GM21515 (cell line): ENCODE measurements at regions not wholly inside any gene's neighbourhood (a gene's known extent, or its start where the extent isn't known, plus 50 kb on each side); places are given as distances from the start of the nearest gene placed in this dataset.

Experiments used
- ATAC-seq: cut with Tn5 transposase; IDR thresholded peaks from one replicate; pipeline ENCODE4 v1.9.1; 2021; ENCODE audit not compliant: unreplicated experiment

DNA sequence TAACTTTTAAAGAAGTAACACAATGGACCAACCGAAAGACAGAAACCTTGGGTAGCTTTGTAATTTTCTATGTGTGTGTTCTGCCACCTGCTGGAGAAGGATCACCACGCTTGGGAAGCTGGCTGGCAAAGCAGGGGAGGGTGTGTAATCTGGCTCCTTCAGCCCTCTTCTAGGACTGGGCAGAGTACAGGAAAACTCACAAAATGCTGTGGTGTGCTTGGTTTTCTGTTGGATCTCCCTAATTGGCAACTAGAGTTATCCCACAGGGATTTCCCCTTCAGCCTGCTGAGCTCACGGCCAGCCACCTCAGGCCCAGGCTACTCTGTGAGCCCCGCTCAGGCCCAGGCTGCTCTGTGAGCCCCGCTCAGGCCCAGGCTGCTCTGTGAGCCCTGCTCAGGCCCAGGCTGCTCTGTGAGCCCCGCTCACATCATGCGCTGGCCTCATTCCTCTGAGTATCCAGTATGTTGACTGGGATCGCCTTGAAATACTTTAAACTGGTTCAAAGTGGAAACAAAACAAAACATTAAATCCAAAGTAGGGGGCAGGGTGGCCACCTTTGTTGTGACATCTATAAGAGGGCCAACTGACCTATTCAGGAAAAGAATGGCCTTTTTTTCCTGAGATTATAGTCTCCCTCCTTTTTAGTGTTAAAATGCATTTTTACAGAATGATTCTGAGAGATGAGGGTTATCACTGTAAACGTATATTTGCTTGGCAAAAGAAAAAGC is 52.0 kb upstream of the RNU6-8 start:
- ATAC-seq, result peak; percentile 45

DNA sequence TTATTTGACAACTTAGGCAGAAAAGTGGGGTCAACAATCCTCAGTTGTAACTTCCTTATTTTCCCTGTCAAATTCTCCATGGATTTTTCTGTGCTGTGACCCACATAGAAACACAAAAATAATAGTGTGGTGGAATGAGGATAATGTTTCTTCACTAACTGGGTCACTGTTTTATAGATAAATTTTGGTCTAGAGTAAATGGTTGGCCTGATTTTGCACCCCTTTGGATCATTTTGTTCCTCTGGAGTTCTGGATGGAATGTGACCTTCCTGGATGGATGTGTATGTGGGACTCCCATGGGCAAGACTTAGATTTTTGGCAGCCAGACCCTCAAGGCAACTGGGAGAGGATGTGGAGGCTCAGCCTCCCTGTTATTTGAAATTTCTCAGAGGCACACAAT is 52.7 kb upstream of the RNU6-8 start:
- ATAC-seq, result no peak

- no peak for ATAC-seq
These were observed 53.5 kb upstream of the RNU6-8 start for GRCh38 chr14:32256576-32256975.

DNA sequence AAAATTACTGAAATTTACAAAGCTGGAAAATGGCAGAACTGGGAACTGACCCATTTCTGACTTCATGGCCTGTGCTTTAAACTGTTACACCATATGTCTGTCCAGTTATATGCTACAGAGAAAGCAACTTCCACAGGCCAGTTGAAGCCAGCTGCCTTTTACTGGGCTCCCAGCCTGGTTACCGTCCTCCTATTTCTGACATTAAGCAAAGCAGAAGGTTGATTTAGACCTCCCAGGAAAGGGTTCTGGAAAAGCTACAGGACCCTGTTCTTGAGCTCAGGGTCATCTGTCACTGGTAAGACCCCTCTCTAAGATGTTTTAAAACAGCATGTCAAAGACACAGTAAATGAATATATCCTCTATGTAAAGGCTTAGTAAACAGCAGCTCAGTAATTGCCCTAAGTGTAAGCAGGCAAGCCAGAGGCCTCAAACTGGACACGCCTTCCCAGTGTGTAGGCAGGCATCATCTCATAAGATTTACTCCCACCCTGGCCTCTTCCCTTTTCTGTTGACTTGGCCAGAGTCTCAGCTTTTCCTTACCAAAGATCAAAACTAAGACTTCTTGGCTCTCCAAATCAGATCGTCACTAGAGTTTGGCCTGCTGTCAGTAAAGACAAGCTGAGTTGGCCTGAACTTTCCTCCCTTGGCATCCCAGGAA is 55.4 kb upstream of the RNU6-8 start:
- ATAC-seq, result no peak

DNA sequence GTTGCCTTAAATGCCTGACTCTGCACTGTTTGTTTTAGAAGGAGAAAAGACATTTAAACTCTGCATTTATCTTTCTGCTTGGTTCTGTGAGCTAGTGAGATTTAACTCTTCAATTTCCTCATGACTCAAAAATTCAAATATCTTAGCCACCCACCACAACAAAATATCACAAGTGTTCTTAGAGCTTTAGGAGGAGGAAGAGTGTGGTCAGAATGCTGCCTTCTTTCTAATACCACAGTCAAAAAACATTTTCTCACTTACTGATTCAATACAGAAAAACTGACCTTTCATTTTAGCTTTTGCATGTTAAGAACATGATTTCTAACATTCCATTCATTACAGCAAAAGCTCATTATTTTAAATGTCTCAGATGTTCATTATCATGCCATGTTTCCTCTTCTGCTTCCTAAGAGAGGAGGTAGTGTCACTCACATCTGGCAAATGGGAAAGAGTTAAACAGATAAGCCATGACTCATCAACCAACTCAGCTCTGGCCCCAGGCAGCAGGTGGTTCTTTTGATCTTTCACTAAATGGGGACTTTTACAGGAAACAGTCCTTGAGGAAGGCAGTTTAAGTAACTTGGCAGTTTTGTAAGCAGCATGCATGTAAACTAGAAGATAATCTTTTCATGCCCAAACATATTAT is 56.4 kb upstream of the RNU6-8 start:
- peak; percentile 84 for ATAC-seq

- no peak for ATAC-seq
These were observed 61.0 kb upstream of the RNU6-8 start for GRCh38 chr14:32263939-32264567.

GRCh38 chr14:32265584-32265983 is 62.5 kb upstream of the RNU6-8 start:
- ATAC-seq, result no peak

- ATAC-seq, result no peak
These were observed 51.1 kb upstream of the AKAP6 start for GRCh38 chr14:32277998-32278397.
